Activated CD4-positive, alpha-beta memory T cell treated with anti-CD3 and anti-CD28 coated beads, Interleukin-2, amount 10 ng/mL, durations not matched to agents 7 days and 5 days (primary cell): ENCODE measurements at regions not wholly inside any gene's neighbourhood (a gene's known extent, or its start where the extent isn't known, plus 50 kb on each side); places are given as distances from the start of the nearest gene placed in this dataset.

Experiments
- CTCF ChIA-PET: fragments of 350-600 bp; sonication (Branson Sonifier 250); formaldehyde crosslinking; loops from one replicate; lab custom pipeline; 2021; ENCODE audit warnings: antibody characterized with exemption, inconsistent platforms; lab: Charles Lee
- POLR2A ChIA-PET: fragments of 350-600 bp; sonication (Branson Sonifier 250); formaldehyde crosslinking; loops from one replicate; lab custom pipeline; 2021; ENCODE audit warnings: antibody characterized with exemption; lab: Charles Lee
- DNase-seq: peaks from one replicate; pipeline ENCODE4 v3.0.0-alpha.2; 2020
- H3K27ac Mint-ChIP-seq: one replicate; pipeline ENCODE4 v1.8.0; 2021; ENCODE audit warnings: mild to moderate bottlenecking, mixed read lengths
- H3K27me3 Mint-ChIP-seq: one replicate; pipeline ENCODE4 v1.8.0; 2021; ENCODE audit warnings: mixed read lengths
- H3K36me3 Mint-ChIP-seq: one replicate; pipeline ENCODE4 v1.8.0; 2021; ENCODE audit warnings: low read depth, mixed read lengths
- H3K4me1 Mint-ChIP-seq: one replicate; pipeline ENCODE4 v1.8.0; 2021; ENCODE audit warnings: mixed read lengths
- H3K4me3 Mint-ChIP-seq: one replicate; pipeline ENCODE4 v1.8.0; 2021; ENCODE audit warnings: mild to moderate bottlenecking, mixed read lengths
- H3K9me3 Mint-ChIP-seq: one replicate; pipeline ENCODE4 v1.8.0; 2021; ENCODE audit warnings: mixed read lengths

DNA sequence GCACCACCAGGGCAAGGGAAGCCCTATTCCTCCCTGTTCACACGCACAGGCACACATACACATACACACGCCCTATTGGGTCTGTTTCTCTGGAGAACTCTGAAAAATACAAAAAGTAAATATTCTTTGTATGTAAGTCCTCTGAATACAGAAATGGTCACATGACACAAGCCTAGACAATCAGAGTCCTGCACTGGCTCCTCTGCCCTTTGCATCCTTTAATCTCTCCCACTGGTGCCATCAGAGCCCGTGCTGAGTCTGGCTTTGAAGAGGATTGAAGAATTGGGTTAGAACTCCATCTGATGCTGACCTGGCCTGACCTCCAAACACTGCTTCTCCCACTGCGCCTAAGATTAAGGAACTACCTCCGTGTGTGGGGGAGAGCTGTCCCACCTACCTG, 273.2 kb upstream of the TBX3 start:
- no peaks in the 10 kb centered on the region for H3K36me3 Mint-ChIP-seq
- H3K4me3 Mint-ChIP-seq: no peak overlapping the region
- ChIA-PET POLR2A (no interaction called here), CTCF (no interaction called here)
- no peak overlapping the region for H3K27ac Mint-ChIP-seq
- H3K4me1 Mint-ChIP-seq: no peaks in the 10 kb centered on the region
- peaks cover 5% of the 10 kb centered on the region for H3K9me3 Mint-ChIP-seq
- DNase-seq: no peak
- H3K27me3 Mint-ChIP-seq: no peaks in the 10 kb centered on the region

DNA sequence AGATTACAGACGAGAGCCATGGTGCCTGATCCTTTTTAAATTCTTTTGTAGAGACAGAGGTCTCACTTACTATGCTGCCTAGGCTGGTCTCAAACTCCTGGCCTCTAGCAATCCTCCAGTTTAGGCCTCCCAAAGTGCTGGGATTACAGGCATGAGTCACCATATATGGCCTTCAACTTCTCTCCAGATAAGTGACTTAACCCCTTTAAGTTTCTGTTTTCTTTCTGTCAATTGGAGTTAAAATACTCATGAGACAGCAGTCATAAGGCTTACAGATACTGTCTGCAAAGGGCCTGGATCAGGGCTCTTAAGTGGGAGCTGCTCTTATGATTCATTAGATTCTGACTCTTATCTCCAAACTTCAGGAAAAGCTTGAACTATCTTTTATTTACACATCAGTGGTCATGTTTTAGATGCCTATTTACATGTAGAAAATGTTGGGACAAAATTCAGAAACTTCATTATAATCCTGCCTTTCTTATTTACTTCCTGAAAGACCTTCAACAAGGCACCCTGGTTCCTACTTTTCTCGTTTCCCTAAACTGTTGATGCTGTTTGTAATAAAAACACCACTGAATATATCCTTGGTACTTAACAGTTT, 271.5 kb upstream of the TBX3 start:
- CTCF ChIA-PET: no interaction called here
- Mint-ChIP-seq H3K27me3 (no peaks in the 10 kb centered on the region), H3K27ac (no peak overlapping the region)

DNA sequence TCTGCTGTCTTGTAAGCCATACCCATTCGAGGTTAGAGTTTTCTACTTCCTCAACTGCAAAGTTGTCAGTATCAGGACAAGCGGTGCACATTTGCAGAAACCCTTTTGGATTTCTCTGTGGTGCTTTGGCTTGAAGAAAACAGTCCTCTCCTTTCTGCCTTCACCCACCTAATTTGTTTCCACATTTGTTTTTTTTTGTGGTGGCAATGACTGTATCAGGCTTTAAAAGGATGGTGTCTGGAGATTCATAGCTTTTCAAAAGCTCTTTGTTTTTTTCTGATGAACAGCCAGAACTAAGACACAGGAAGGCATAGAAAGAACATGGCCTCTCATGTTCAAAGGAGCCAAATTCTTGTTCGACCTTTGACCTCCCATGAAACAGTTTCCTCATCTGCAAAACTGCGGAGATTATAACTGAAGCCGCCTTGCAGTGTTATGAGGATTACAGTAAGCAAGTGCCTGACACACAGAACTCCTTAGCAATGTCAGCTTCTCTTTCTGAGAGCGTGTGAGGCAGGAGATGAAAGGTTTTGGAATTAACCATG, 270.6 kb upstream of the TBX3 start:
- ChIA-PET POLR2A (no interaction called here), CTCF (no interaction called here)
- H3K36me3 Mint-ChIP-seq: no peaks in the 10 kb centered on the region
- no peak overlapping the region for H3K4me3 Mint-ChIP-seq
- no peaks in the 10 kb centered on the region for H3K27me3 Mint-ChIP-seq
- no peak overlapping the region for H3K27ac Mint-ChIP-seq
- DNase-seq: no peak
- H3K9me3 Mint-ChIP-seq: peaks cover 2% of the 10 kb centered on the region
- H3K4me1 Mint-ChIP-seq: no peaks in the 10 kb centered on the region

More for the DNA sequence above, 271.5 kb upstream of the TBX3 start:
- POLR2A ChIA-PET: no interaction called here
- Mint-ChIP-seq H3K9me3 (peaks cover 5% of the 10 kb centered on the region), H3K4me1 (no peaks in the 10 kb centered on the region), H3K36me3 (no peaks in the 10 kb centered on the region), H3K4me3 (no peak overlapping the region)
- DNase-seq: no peak

DNA sequence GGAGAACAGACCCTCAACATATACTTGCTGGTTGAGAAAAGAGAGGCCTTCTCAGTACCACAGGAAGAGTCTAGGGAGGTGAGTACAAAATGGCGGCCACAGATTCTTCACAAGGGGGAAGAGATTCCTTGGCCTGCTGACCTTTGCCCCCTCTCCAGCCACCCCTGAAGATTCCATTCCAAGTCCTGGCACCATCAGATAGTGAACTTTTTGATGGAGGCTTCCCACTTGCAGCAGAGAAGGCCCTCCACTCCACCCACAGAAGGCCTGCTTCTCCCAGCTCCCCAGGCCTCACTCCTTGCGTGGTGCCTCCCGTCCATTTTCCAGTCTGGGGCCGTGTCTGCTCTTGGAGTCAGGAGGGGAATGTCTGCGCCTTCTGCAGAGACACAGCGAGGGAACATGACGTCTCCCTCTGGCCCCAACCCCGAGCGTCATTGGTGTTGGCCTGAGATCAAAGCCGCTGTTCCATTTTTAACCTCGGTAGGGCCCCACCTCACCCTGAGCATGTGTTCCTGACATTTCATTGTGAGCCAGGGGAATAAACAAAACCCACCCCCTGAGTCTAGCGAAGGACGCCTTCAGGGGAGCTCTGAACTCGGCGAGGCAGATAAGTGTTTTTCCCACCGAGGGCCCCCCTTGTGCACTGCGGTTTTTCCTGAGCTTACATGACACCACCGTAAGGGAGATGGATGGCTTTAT, 268.7 kb upstream of the TBX3 start:
- H3K4me3 Mint-ChIP-seq: no peak overlapping the region
- no peak overlapping the region for H3K27ac Mint-ChIP-seq
- H3K36me3 Mint-ChIP-seq: no peaks in the 10 kb centered on the region
- no peak for DNase-seq
- ChIA-PET CTCF (no interaction called here), POLR2A (no interaction called here)
- no peaks in the 10 kb centered on the region for H3K27me3 Mint-ChIP-seq
- peaks cover 2% of the 10 kb centered on the region for H3K9me3 Mint-ChIP-seq
- no peaks in the 10 kb centered on the region for H3K4me1 Mint-ChIP-seq

DNA sequence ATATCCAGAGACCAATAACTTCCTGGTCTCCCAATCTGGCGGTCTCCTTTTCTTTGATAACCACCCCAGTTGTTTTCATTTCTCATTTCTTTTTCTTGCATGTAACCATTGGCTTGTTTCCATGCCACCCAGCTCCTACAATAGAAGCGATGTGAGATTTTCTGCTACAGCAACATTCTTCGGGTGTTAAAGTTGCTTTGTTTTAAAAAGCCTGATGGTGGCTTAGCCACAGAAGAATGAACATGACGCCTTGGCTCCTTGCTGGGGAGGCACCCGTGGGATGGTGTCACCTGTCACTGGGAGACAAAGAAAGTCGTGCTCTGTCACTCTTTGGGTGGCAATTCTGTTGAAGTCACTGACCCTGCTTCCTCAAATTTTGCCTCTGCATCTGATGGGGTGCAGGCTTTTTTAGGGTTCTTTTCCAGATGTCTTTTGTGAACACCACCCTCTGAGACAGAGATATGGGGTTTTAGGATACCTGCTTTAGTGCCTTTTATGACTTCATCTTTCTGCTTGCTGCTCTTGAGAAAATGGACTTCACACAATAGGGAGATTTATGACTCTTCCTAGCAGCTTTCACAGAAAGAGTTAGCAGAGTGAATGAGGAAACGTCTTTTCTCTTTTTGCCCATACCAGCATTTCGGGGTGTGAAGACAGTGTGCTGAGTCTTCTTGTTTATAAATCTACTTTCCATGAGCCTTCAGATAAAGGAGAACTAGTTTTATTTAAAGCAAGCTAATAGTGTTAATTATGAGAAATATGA, 265.3 kb upstream of the TBX3 start:
- Mint-ChIP-seq H3K27me3 (no peaks in the 10 kb centered on the region), H3K27ac (no peak overlapping the region), H3K4me3 (no peak overlapping the region), H3K9me3 (no peaks in the 10 kb centered on the region), H3K4me1 (no peaks in the 10 kb centered on the region), H3K36me3 (no peaks in the 10 kb centered on the region)
- ChIA-PET POLR2A (no interaction called here), CTCF (no interaction called here)
- no peak for DNase-seq

DNA sequence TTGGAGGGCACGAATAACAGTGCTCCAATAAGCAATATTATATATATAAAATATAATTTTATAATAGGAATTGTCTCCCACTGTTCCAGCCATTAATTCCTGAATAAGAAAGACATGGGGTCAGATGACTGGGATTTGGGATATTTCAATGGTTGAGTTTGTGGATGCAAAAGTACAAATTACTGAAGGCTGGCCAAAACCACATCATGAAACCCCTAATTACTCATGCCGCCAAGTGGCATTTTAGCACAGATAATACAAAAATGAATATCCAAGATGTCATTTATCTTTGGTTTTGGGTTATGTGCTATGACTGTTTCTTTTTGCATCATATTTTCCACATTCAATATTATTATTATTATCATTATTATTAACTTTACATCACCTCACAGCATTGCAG, 261.4 kb upstream of the TBX3 start:
- H3K9me3 Mint-ChIP-seq: peaks cover 2% of the 10 kb centered on the region
- POLR2A ChIA-PET: no interaction called here
- CTCF ChIA-PET: no interaction called here
- no peaks in the 10 kb centered on the region for H3K36me3 Mint-ChIP-seq
- DNase-seq: no peak
- H3K4me1 Mint-ChIP-seq: no peaks in the 10 kb centered on the region
- H3K27me3 Mint-ChIP-seq: no peaks in the 10 kb centered on the region
- no peak overlapping the region for H3K4me3 Mint-ChIP-seq
- H3K27ac Mint-ChIP-seq: no peak overlapping the region

DNA sequence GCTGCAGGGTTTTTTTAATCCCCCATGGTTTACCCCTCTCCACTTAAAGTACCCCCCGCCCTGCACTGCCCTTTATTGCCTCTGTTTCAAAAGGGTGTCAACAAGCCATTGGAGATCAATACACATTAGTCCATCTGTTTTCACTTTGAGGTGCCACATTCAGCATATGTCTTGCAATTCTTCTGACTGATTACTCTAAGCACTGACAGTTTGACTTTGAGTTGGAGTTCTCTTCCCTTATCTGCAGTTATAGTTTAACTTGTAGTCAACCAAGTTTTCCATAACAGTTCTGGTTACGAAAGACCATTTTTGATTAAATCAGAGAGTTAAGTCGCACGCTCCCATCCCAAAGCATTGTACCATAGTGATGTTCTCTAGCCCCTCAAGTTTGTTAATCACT, 260.8 kb upstream of the TBX3 start:
- H3K36me3 Mint-ChIP-seq: no peaks in the 10 kb centered on the region
- H3K27ac Mint-ChIP-seq: no peak overlapping the region
- H3K9me3 Mint-ChIP-seq: peaks cover 5% of the 10 kb centered on the region
- no peaks in the 10 kb centered on the region for H3K27me3 Mint-ChIP-seq
- POLR2A ChIA-PET: no interaction called here
- CTCF ChIA-PET: no interaction called here
- DNase-seq: no peak
- no peak overlapping the region for H3K4me3 Mint-ChIP-seq
- no peaks in the 10 kb centered on the region for H3K4me1 Mint-ChIP-seq

DNA sequence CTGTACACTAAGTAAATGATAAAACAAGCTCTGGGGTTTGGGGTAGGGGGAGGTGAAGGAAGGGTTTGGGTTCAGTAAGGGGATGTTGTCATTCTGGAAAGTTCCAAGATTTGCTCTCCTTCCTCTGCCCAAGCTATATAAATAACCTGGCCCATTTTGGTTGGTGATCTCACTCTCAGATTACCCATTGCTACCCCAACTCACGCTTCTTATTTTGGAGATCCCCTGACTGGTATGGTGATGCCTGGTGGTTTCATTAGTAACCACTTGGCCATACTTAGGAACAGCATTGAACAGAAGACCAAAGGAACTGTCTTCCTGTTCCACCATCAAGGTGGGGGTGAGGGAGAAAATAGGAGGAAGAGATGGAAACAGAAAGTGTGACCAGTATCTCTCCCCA, 259.6 kb upstream of the TBX3 start:
- Mint-ChIP-seq H3K9me3 (peaks cover 7% of the 10 kb centered on the region), H3K27me3 (no peaks in the 10 kb centered on the region), H3K4me1 (no peaks in the 10 kb centered on the region), H3K27ac (no peak overlapping the region), H3K4me3 (no peak overlapping the region), H3K36me3 (no peaks in the 10 kb centered on the region)
- DNase-seq: no peak
- ChIA-PET CTCF (no interaction called here), POLR2A (no interaction called here)

DNA sequence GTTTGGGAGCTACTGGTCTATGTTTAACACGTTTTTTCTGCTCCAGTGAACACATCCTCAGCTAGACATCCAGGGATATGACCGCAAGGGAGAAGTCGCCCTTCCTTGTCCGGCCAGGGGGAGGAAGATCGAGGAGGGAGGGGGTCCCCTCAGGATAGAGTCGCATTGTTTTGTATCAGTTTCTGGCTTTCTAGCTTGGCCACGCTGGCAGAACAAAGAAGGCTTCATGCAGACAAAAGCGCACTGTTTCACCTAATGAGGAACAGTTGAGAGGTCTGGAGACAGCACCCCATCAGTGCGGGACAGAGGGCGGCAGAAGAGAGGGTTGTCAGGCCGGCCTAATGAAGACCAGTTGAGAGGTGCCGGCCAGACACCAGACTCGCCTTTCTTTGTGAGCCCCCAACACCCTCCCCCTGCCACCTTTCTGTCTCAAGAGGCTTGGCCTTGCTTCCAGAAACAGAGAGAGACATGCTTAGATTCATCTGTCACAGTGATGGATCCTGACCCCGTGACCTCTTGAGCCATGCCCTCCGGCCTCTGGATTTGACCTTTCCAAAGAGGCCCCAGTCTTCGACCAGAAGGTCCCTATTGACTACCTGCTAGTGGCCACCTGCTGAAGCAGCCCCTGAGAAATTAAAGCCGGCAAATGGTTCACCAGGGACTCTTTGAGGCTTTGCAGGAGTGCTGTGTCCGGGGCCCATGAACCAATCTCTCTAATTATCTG, 254.7 kb upstream of the TBX3 start:
- Mint-ChIP-seq H3K27me3 (no peaks in the 10 kb centered on the region), H3K27ac (no peak overlapping the region), H3K4me3 (no peak overlapping the region), H3K4me1 (no peaks in the 10 kb centered on the region), H3K36me3 (no peaks in the 10 kb centered on the region), H3K9me3 (peaks cover 15% of the 10 kb centered on the region)
- POLR2A ChIA-PET: no interaction called here
- DNase-seq: no peak
- CTCF ChIA-PET: no interaction called here

DNA sequence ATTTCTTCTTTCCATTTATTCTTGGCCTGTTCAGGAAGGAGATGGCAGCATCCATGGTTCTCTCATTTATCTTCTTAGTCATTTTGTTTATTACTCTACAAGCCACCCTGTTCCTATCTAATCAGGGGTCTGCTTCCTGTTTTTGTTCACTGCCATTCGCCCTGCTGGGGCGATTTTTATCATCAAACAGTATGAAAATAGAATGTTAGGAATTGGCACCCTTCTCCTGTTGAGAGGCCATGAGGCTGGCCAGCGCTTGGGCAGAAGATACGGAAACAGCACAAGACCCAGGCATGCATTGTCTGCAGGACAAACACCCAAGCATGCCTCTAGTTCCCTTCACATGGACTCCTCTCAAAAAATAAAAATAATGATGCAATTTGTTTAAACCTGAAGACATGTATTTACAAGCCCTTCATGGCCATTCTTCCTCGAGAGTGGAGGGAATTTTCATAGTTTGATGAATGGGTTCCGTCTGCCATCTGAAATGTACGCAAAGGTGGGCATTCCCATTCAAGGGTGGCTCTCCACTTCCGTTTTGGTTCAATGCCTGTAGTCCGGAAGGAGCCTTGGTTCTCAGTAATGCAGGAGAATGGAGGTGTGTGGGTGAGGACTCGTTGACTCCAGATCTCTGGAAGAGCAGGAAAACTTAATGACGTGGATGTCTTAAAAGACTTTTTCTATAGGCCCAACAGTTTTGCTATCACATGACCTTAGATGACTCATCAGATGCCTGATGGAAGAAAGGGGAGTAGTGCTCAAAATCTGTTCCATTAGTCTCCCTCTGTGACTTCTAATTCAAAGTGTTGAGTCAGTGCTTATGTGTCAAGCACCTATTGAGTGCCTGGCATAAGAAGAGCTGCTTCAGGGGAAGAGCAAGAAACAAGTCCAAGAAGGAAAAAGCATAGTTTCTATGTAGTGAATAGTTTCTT, 252.4 kb upstream of the TBX3 start:
- H3K36me3 Mint-ChIP-seq: no peaks in the 10 kb centered on the region
- DNase-seq: no peak
- CTCF ChIA-PET: no interaction called here
- H3K4me1 Mint-ChIP-seq: no peaks in the 10 kb centered on the region
- H3K27ac Mint-ChIP-seq: no peak overlapping the region
- H3K9me3 Mint-ChIP-seq: peaks cover 18% of the 10 kb centered on the region
- no peak overlapping the region for H3K4me3 Mint-ChIP-seq
- POLR2A ChIA-PET: no interaction called here
- no peaks in the 10 kb centered on the region for H3K27me3 Mint-ChIP-seq

DNA sequence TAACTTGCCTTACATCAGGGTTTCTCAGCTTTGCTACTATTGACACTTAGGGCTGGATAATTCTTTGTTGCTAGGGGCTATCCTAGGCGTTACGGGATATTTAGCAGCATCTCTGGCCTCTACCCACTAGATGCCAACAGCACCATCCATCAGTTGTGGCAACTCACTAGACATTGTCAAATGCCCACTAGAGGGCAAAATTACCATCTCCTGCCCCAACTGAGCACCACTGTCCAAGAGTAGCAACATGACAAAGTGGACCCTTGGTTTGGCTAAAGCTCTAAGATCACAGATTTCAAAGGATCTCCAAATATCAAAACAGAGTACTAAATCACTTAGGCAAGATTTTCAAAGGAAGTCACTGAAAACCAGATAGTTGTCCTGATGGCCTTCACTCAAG, 251.7 kb upstream of the TBX3 start:
- ChIA-PET POLR2A (no interaction called here), CTCF (interaction anchor here (0.6 kb wide), 1 partner anchor 647 kb away, joined by 4 read pairs; no protein-coding TSS in a partner anchor)
- no peaks in the 10 kb centered on the region for H3K4me1 Mint-ChIP-seq
- no peaks in the 10 kb centered on the region for H3K36me3 Mint-ChIP-seq
- H3K9me3 Mint-ChIP-seq: peaks cover 24% of the 10 kb centered on the region
- H3K27me3 Mint-ChIP-seq: no peaks in the 10 kb centered on the region
- H3K27ac Mint-ChIP-seq: no peak overlapping the region
- H3K4me3 Mint-ChIP-seq: no peak overlapping the region
- no peak for DNase-seq

DNA sequence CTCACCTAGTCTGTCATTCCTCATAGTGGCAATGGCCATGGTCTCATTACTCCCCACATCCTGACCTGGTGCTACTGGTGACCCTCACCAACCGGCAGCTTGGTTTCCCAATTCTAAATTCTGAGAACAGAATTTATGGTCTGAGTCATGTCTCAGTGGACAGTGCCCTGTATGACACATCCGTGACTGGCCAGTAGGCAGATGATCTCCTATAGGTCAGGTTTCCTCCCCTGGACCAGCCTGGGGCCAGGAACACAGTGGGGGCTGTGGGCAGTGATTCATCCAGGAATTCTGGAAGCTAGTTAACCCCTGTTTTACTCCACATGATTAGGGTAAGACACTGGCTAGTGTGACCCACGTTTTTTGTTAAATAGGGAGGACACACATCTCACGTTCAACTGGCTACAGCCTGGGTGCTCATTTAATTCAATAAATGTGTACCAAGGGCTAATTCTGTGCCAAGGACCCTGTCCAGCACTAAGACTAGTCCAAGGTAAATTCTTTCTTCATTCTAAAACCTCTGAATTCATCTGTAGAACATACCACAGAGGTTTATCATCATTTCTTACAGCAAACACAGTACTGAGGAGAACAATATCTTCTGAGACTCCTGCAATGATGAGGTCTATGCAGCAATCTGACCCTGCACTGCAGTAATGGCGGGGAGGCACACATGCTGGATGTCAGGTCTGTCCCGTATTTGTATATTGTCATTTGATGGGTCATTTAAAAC, 249.6 kb upstream of the TBX3 start:
- Mint-ChIP-seq H3K4me1 (no peaks in the 10 kb centered on the region), H3K27ac (no peak overlapping the region), H3K9me3 (peaks cover 22% of the 10 kb centered on the region), H3K36me3 (no peaks in the 10 kb centered on the region), H3K27me3 (no peaks in the 10 kb centered on the region), H3K4me3 (no peak overlapping the region)
- POLR2A ChIA-PET: no interaction called here
- DNase-seq: no peak
- CTCF ChIA-PET: no interaction called here
